Fibroblast of the aortic adventitia (primary cell): ENCODE measurements at regions not wholly inside any gene's neighbourhood (a gene's known extent, or its start where the extent isn't known, plus 50 kb on each side); places are given as distances from the start of the nearest gene placed in this dataset.

ENCODE experiments used
- DNase-seq: peaks from one replicate; pipeline ENCODE4 v3.0.0-alpha.2; 2010; ENCODE audit warnings: low read depth
- H3K4me3 ChIP-seq: 2 replicates; pipeline ENCODE4 v1.5.1; 2011; ENCODE audit warnings: low read depth, mild to moderate bottlenecking, control low read depth, low read length, moderate library complexity
- CTCF ChIP-seq: IDR thresholded peaks from 2 replicates; pipeline ENCODE4 v1.5.1; 2011; ENCODE audit warnings: mild to moderate bottlenecking, low read length, control low read depth, inconsistent platforms; ENCODE audit not compliant: insufficient read depth

- DNase-seq = no peak
- H3K4me3 ChIP-seq = no peak overlapping the region
- no peak for TF ChIP-seq CTCF
These were observed 259.4 kb upstream of the SPRED2 start for GRCh38 chr2:65691816-65692215.

GRCh38 chr2:65688141-65688886 lies 255.9 kb upstream of the SPRED2 start:
- TF ChIP-seq CTCF = no peak
- no peak overlapping the region for H3K4me3 ChIP-seq
- DNase-seq = no peak

GRCh38 chr2:65687614-65688013 lies 255.2 kb upstream of the SPRED2 start:
- no peak overlapping the region for H3K4me3 ChIP-seq
- TF ChIP-seq CTCF = no peak
- no peak for DNase-seq

- no peak for TF ChIP-seq CTCF
- no peak overlapping the region for H3K4me3 ChIP-seq
- DNase-seq = no peak
These were observed 254.6 kb upstream of the SPRED2 start for GRCh38 chr2:65686928-65687521.

- no peak for DNase-seq
- no peak for TF ChIP-seq CTCF
- no peak overlapping the region for H3K4me3 ChIP-seq
These were observed 249.1 kb upstream of the SPRED2 start for GRCh38 chr2:65681503-65681902.

- no peak for DNase-seq
- H3K4me3 ChIP-seq = no peak overlapping the region
- TF ChIP-seq CTCF = no peak
These were observed 246.5 kb upstream of the SPRED2 start for GRCh38 chr2:65678779-65679391.
